ENCODE measurements at regions not wholly inside any gene's neighbourhood (a gene's known extent, or its start where the extent isn't known, plus 50 kb on each side); places are given as distances from the start of the nearest gene placed in this dataset.
A peak's percentile ranks its signal among the peaks of the same experiment; 100 is the strongest.

- no peaks in the 10 kb centered on the region for H3F3A ChIP-seq (ENCODE audit: low read depth)
- H3K4me2 ChIP-seq (ENCODE audit: low read depth, low read length, poor library complexity, severe bottlenecking) = no peak overlapping the region
- no peaks in the 10 kb centered on the region for H3K4me1 ChIP-seq (ENCODE audit: insufficient read depth, low read length, poor library complexity, severe bottlenecking)
- no peak overlapping the region for H2AFZ ChIP-seq (ENCODE audit: low read length)
- no peaks in the 10 kb centered on the region for H3K9me3 ChIP-seq (ENCODE audit: insufficient read depth, low read depth, low read length)
- H3K9ac ChIP-seq (ENCODE audit: low read depth, low read length, poor library complexity, severe bottlenecking) = no peak overlapping the region
- H3K9me2 ChIP-seq (replicated peaks; ENCODE audit: low read depth, low read length) = no peaks in the 10 kb centered on the region
- TF ChIP-seq EZH2phosphoT487 (IDR thresholded peaks at IDR 0.05; ENCODE audit: borderline replicate concordance) = no peak
- TF ChIP-seq, protein P1, sequence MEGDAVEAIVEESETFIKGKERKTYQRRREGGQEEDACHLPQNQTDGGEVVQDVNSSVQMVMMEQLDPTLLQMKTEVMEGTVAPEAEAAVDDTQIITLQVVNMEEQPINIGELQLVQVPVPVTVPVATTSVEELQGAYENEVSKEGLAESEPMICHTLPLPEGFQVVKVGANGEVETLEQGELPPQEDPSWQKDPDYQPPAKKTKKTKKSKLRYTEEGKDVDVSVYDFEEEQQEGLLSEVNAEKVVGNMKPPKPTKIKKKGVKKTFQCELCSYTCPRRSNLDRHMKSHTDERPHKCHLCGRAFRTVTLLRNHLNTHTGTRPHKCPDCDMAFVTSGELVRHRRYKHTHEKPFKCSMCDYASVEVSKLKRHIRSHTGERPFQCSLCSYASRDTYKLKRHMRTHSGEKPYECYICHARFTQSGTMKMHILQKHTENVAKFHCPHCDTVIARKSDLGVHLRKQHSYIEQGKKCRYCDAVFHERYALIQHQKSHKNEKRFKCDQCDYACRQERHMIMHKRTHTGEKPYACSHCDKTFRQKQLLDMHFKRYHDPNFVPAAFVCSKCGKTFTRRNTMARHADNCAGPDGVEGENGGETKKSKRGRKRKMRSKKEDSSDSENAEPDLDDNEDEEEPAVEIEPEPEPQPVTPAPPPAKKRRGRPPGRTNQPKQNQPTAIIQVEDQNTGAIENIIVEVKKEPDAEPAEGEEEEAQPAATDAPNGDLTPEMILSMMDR (conservative IDR thresholded peaks at IDR 0.05; ENCODE audit: low read length) = no peak
- no peaks in the 10 kb centered on the region for H3K36me3 ChIP-seq (ENCODE audit: insufficient read depth, low read length)
- H3K4me3 ChIP-seq (ENCODE audit: low read length, poor library complexity, severe bottlenecking) = no peak overlapping the region
- H3K79me2 ChIP-seq (ENCODE audit: insufficient read depth, low read length) = no peaks in the 10 kb centered on the region
- H3K27me3 ChIP-seq (ENCODE audit: insufficient read depth, low read length, poor library complexity, severe bottlenecking) = no peaks in the 10 kb centered on the region
- no peaks in the 10 kb centered on the region for H4K20me1 ChIP-seq (ENCODE audit: insufficient read depth, low read length, poor library complexity, severe bottlenecking)
Observed at GRCh38 chr7:85875398-85875797, 688.5 kb upstream of the SEMA3D start.

DNA sequence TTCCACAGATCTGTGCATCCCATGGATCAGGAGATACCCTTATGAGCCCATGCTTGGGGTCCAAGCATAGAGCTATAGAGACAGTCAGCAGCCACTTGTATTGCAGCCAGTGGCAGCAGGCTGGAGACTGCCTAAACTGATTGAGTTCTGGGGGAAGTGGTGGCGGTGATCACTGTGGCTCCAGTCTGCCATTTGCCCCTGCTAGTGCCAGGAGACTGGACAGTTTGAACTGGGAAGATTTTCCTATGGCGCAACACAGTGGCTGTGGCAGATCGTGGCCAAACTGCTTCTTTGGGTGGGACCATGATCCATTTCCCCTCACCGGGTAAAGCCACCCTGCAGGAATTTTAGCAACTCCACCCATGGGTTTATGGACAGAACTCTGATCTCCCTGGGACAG lies 679.7 kb upstream of the SEMA3D start:
- no peak overlapping the region for H3K4me2 ChIP-seq (ENCODE audit: low read depth, low read length, poor library complexity, severe bottlenecking)
- no peaks in the 10 kb centered on the region for H3K4me1 ChIP-seq (ENCODE audit: insufficient read depth, low read length, poor library complexity, severe bottlenecking)
- no peak overlapping the region for H3K9ac ChIP-seq (ENCODE audit: low read depth, low read length, poor library complexity, severe bottlenecking)
- H3K27me3 ChIP-seq (ENCODE audit: insufficient read depth, low read length, poor library complexity, severe bottlenecking) = no peaks in the 10 kb centered on the region
- TF ChIP-seq, protein P1 (conservative IDR thresholded peaks at IDR 0.05; ENCODE audit: low read length) = no peak
- TF ChIP-seq EZH2phosphoT487 (IDR thresholded peaks at IDR 0.05; ENCODE audit: borderline replicate concordance) = no peak
- no peaks in the 10 kb centered on the region for H4K20me1 ChIP-seq (ENCODE audit: insufficient read depth, low read length, poor library complexity, severe bottlenecking)
- H3K4me3 ChIP-seq (ENCODE audit: low read length, poor library complexity, severe bottlenecking) = no peak overlapping the region
- no peaks in the 10 kb centered on the region for H3K9me3 ChIP-seq (ENCODE audit: insufficient read depth, low read depth, low read length)
- H3F3A ChIP-seq (ENCODE audit: low read depth) = no peaks in the 10 kb centered on the region
- no peaks in the 10 kb centered on the region for H3K79me2 ChIP-seq (ENCODE audit: insufficient read depth, low read length)
- H3K9me2 ChIP-seq (replicated peaks; ENCODE audit: low read depth, low read length) = no peaks in the 10 kb centered on the region
- no peaks in the 10 kb centered on the region for H3K36me3 ChIP-seq (ENCODE audit: insufficient read depth, low read length)
- no peak overlapping the region for H2AFZ ChIP-seq (ENCODE audit: low read length)

GRCh38 chr7:85851571-85852193 lies 664.8 kb upstream of the SEMA3D start:
- Histone ChIP-seq H4K20me1 (ENCODE audit: insufficient read depth, low read length, poor library complexity, severe bottlenecking) (no peaks in the 10 kb centered on the region), H3F3A (ENCODE audit: low read depth) (no peaks in the 10 kb centered on the region), H2AFZ (ENCODE audit: low read length) (no peak overlapping the region), H3K9me3 (ENCODE audit: insufficient read depth, low read depth, low read length) (no peaks in the 10 kb centered on the region), H3K79me2 (ENCODE audit: insufficient read depth, low read length) (no peaks in the 10 kb centered on the region), H3K9me2 (replicated peaks; ENCODE audit: low read depth, low read length) (no peaks in the 10 kb centered on the region), H3K4me2 (ENCODE audit: low read depth, low read length, poor library complexity, severe bottlenecking) (no peak overlapping the region), H3K36me3 (ENCODE audit: insufficient read depth, low read length) (no peaks in the 10 kb centered on the region), H3K9ac (ENCODE audit: low read depth, low read length, poor library complexity, severe bottlenecking) (no peak overlapping the region), H3K4me1 (ENCODE audit: insufficient read depth, low read length, poor library complexity, severe bottlenecking) (no peaks in the 10 kb centered on the region), H3K4me3 (ENCODE audit: low read length, poor library complexity, severe bottlenecking) (no peak overlapping the region), H3K27me3 (ENCODE audit: insufficient read depth, low read length, poor library complexity, severe bottlenecking) (no peaks in the 10 kb centered on the region)
- TF ChIP-seq EZH2phosphoT487 (IDR thresholded peaks at IDR 0.05; ENCODE audit: borderline replicate concordance) = no peak
- TF ChIP-seq, protein P1 (conservative IDR thresholded peaks at IDR 0.05; ENCODE audit: low read length) = peak; percentile 58

All from Loucy (cell line).